NCI-H2196 (cell line): ENCODE measurements at regions not wholly inside any gene's neighbourhood (a gene's known extent, or its start where the extent isn't known, plus 50 kb on each side); places are given as distances from the start of the nearest gene placed in this dataset.

Source experiments
- DNase-seq: peaks from one replicate; lab custom pipeline; 2025; ENCODE audit not compliant: unreplicated experiment; lab: John Stamatoyannopoulos, UW

- DNase-seq: no peak
Observed at GRCh38 chr9:27864644-27865438, 291.6 kb upstream of the C9orf72 start.

DNA sequence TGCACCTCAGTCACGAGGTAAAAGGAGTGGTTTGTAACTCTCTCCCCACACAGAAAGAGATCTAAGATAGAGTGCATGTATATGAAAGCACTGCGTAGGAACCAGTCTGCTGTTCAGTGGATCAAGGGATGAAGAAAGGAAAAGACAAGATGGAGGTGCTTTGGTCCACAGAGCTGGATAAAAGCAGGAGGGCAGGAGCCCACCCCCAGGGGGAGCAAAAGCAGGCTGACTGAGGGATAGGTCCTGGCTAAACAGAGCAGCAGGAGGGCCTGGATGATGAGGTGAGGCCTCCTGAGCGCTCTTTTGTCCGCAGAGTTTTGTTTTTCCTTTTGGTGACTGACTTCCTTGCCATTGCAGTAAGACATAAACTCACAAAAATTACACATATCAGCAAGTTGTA lies 293.5 kb upstream of the C9orf72 start:
- no peak for DNase-seq

GRCh38 chr9:27870404-27870803 lies 297.1 kb upstream of the C9orf72 start:
- DNase-seq: no peak

GRCh38 chr9:27880156-27880555 lies 306.9 kb upstream of the C9orf72 start:
- no peak for DNase-seq

- DNase-seq: no peak
Observed at GRCh38 chr9:27880635-27881034, 307.4 kb upstream of the C9orf72 start.

- DNase-seq: peak; percentile 2
Observed at GRCh38 chr9:27888661-27889295, 315.5 kb upstream of the C9orf72 start.

- DNase-seq: no peak
Observed at GRCh38 chr9:27924502-27924901, 351.2 kb upstream of the C9orf72 start.

DNA sequence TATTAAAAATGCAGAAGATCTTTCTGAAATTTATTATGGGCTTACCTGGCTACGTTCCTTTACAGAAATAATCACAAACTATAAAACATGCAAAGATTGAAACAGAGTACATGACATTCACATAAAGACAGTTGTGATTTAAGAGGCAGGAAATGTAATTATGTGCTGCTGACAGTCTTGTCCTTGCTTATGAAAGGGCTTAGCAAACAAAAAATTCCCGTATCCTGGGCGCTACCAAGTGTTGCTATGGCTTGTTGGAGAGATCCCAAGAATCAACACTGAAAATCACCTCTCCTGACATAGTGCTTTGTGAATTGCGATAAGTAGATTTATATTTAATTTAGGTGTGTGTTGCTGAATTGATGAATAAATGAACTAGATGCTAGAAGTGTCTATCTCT lies 352.5 kb upstream of the C9orf72 start:
- no peak for DNase-seq

DNA sequence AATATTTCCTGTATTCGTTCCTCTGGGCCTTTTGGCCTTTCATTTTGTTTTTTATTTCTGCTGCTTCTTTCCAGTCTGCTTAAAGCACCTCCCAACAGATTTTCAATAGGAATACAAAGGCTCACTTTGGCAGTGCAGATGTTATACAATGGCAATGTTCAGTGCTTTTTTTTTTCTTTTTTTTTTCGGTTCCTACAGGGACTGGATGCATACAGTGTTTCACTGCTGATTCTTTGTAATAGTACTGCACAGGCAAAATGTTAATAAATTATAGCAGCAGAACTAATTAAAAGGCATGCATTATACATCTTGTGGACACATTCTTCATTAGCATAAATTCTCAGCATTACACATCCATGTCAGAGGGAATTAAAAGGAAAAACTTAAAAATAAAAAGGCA lies 356.6 kb upstream of the C9orf72 start:
- DNase-seq: no peak

DNA sequence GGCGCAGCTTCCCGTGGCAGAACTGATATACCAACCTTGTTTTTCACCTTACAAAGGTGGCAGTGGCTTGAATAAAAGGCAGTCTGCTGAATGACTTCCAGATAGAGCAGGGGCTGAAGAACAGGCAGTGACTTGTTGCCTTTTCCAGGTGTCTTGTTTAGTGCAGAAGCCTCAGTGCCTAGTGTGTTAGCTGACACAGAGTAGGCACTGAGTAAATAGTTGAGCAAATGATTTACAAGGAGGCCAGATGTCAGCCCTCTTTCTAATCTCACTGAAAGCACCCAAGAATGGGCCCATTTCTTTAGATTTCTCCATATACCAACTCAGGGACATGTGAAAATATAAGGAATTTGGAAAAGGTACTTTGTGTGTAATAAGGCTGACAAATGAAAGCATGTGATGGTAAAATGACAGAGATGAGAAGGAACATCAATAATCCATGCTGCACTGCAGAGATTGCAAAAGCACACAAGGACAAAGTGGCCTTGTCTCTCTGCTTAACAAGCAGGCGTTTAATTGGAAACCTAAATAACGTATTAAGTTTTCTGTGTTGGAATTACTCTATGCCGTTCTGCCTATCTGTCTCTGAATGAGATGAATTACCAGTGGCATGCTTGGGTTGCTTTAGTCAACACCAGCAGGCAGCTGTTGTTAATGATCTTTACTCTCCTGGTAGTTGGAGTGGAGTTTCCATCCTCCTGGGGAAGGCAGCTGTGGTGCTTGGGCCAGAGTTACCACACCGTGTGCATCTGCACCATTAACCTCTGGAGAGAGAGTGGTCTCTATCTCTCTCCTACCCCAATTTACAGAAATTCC lies 360.1 kb upstream of the C9orf72 start:
- DNase-seq: no peak

- no peak for DNase-seq
Observed at GRCh38 chr9:27934471-27934870, 361.2 kb upstream of the C9orf72 start.

DNA sequence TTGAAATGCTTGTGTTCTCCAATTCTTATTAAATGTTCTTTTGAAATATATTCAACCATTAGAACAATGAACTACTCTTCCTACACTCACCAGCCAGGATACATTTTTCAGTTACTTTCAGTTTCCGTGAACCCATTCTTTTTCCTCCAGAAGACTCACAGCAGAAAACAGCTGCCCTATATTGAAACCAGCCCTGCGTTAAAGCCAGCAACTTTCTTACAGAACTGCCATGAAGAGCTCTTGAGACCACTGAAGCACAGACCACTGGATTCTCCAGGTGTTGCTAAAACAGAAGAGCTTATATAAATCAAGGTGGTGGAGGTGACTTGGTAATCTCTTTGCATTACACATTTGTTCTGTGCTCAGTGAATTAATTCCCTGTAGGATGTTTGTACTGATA lies 365.9 kb upstream of the C9orf72 start:
- DNase-seq: no peak

DNA sequence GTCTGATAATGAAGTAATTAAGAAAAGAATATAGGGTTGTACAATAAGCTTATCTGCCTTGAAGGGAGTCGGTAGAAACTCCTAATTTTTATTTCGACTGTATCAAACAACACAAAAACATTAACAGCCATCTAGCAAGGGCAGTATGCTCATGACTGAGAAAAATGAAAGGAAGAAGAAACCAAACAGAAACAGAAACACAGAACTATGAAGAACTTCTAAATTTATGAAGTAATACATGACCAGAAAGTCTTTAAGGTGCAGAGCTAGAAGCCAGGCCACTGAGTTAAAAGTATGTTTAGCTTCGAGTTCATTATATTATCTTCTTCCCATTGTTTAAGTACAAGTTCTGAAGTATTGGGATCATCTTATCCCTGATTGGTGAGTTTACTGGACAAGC lies 367.3 kb upstream of the C9orf72 start:
- no peak for DNase-seq

GRCh38 chr9:27943501-27943900 lies 370.2 kb upstream of the C9orf72 start:
- DNase-seq: no peak

DNA sequence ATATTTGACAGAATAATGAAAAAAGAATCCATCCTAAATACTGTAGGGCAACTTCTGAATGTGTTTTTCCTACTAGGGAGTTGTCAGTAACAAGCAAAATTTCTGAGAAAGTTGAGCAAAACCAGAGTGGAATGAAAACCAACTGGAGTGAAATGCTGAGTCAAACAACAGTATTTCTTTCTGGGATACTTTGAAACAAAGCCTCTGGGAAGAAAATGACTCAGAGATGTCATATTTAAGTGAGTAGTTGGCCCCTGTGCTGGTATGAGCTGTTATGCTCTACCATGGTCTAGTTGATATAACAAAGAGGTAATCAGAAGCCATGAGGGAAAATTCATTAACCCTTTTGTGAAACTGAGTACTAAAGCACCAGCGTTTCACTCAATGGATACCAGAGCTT lies 372.1 kb upstream of the C9orf72 start:
- no peak for DNase-seq

- DNase-seq: no peak
Observed at GRCh38 chr9:27950382-27950781, 377.1 kb upstream of the C9orf72 start.

GRCh38 chr9:27954858-27955257 lies 381.6 kb upstream of the C9orf72 start:
- no peak for DNase-seq

- no peak for DNase-seq
Observed at GRCh38 chr9:27963836-27964235, 390.6 kb upstream of the C9orf72 start.

GRCh38 chr9:27967210-27967609 lies 393.9 kb upstream of the C9orf72 start:
- DNase-seq: no peak

GRCh38 chr9:27977931-27978330 lies 404.6 kb upstream of the C9orf72 start:
- DNase-seq: no peak

DNA sequence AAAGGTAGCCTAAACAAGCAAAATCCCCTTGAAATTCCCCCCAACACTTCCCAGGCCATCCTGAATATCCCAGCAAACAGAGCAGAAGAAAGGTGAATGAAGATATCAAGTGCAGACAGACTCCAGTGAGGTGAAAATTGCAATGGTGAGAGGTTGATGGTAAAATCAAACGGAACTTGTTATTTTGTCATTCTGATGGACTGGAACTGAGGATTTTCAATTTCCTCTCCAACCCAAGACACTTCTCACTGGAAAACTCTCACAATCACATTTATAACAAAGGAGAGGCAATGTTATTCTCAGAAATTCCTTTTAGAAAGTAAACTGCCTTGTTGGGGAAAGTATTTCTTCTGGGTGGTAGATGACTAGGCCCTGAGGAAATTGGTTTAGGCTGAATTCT lies 412.4 kb upstream of the C9orf72 start:
- DNase-seq: no peak

- no peak for DNase-seq
Observed at GRCh38 chr9:27990524-27990923, 417.2 kb upstream of the C9orf72 start.
